Right lobe of liver (tissue), 6 donors: ENCODE measurements at regions not wholly inside any gene's neighbourhood (a gene's known extent, or its start where the extent isn't known, plus 50 kb on each side); places are given as distances from the start of the nearest gene placed in this dataset.

Source experiments
- ATAC-seq, 4 donors: fragments of 200-7000 bp; cut with Tn5 transposase; one replicate each; pipeline ENCODE4 v1.9.1; 2020; ENCODE audit warnings: mild to moderate bottlenecking in 4 of 4, moderate library complexity in 4 of 4
- DNase-seq, 3 donors: peaks; one replicate each; pipeline ENCODE4 v3.0.0-alpha.2; 2020
- H3K27ac ChIP-seq, 3 donors: fragments of 200-600 bp; one replicate each; pipeline ENCODE4 v1.8.0; 2022
- H3K27me3 ChIP-seq, 2 donors: fragments of 200-600 bp; one replicate each; pipeline ENCODE4 v1.8.0; 2022
- H3K36me3 ChIP-seq, 4 donors: fragments of 200-600 bp; sonication (generic) in 1 of 4; one replicate each; pipeline versions ENCODE4 v1.5.1 to v1.8.0; 2017 to 2022; ENCODE audit warnings: control low read depth in 1 of 4
- H3K4me1 ChIP-seq, 4 donors: fragments of 200-600 bp; sonication (generic) in 1 of 4; one replicate each; pipeline versions ENCODE4 v1.5.1 to v1.8.0; 2017 to 2022; ENCODE audit warnings: control low read depth in 1 of 4
- H3K4me3 ChIP-seq, 3 donors: fragments of 200-600 bp; one replicate each; pipeline ENCODE4 v1.8.0; 2022
- H3K9me3 ChIP-seq, 4 donors: fragments of 200-600 bp; sonication (generic) in 1 of 4; one replicate each; pipeline versions ENCODE4 v1.5.1 to v1.8.0; 2017 to 2022; ENCODE audit warnings: control low read depth in 1 of 4
- POLR2A ChIP-seq: fragments of 450-650 bp; IDR thresholded peaks from one replicate; pipeline ENCODE4 v1.6.1; 2017; ENCODE audit warnings: antibody characterized with exemption, mild to moderate bottlenecking
- WGBS: methylation state at CpG from one replicate; pipeline ENCODE4 v1.1.6; 2018; ENCODE audit warnings: low coverage, low lambda C conversion rate; ENCODE audit not compliant: insufficient coverage; ENCODE audit errors: missing lambda C conversion rate; 5-methylcytosine and 5-hydroxymethylcytosine counted together
- intact Hi-C, 2 donors: fragments of 100-400 bp; cut with DNase I; formaldehyde crosslinking; loops; one replicate each; pipeline versions ENCODE4 v1.11.2 to v1.14.1; 2022
- TF ChIP-seq, protein P1 (sequence below), 4 donors: fragments of 200-600 bp in 3 of 4; fragments of 450-650 bp in 1 of 4; IDR thresholded peaks; one replicate each; pipeline versions ENCODE4 v1.5.1 to v1.8.0; 2016 to 2022; ENCODE audit warnings: antibody characterized with exemption in 4 of 4, mild to moderate bottlenecking in 2 of 4
- donor health status: DM: no; HTN: yes; CAD: no.
- donor health status: DM: no; HTN: no; CAD: no.
- donor health status: DM: no; HTN: no; CAD: no.
- donor health status: DM: no; HTN: yes; CAD: no.
- donor health status: DM: no; HTN: yes; CAD: no.

DNA sequence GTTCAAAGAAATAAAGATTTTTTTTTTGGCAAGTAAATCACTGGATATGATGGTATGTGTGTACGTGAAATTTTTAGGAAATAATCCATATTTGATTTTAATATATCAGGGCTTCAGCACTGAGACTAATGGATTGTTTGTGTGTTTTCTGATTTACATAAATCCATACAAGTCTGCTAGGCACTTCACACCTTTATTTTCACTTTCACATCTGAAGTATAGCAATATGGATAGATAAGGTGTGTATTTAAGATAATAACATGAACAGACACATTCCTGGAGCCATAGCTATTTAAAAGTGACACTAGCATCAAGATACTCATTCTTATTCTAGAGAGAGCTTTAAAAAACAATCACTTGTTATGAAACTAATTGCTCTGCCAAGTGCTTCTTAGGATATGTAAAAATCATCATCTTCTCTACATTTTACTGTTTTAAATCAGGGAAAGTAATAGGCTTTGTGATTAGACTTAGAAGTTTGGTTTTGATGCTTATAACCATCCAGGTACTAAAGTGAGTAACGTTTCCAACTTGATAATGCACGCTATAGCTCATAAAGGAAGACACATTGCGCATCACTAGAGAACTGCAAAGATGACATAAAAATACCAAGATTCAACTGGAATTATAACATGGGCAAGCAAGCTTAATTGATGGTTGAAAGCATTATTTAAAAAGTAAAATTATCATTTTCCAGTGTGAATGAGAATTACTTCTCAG is 208.9 kb downstream of the ZEB2 start:
- Histone ChIP-seq H3K36me3 (no peaks in the 10 kb centered on the region), H3K27ac (no peak overlapping the region), H3K27me3 (no peaks in the 10 kb centered on the region), H3K9me3 (no peaks in the 10 kb centered on the region), H3K4me1 (no peaks in the 10 kb centered on the region), H3K4me3 (no peak overlapping the region)
- ATAC-seq (no peak), DNase-seq (no peak)
- intact Hi-C loops: no loop called here
- WGBS: 87% methylated on average over 4 of the region's 4 CpGs
- no peak for TF ChIP-seq POLR2A
- TF ChIP-seq, protein P1, sequence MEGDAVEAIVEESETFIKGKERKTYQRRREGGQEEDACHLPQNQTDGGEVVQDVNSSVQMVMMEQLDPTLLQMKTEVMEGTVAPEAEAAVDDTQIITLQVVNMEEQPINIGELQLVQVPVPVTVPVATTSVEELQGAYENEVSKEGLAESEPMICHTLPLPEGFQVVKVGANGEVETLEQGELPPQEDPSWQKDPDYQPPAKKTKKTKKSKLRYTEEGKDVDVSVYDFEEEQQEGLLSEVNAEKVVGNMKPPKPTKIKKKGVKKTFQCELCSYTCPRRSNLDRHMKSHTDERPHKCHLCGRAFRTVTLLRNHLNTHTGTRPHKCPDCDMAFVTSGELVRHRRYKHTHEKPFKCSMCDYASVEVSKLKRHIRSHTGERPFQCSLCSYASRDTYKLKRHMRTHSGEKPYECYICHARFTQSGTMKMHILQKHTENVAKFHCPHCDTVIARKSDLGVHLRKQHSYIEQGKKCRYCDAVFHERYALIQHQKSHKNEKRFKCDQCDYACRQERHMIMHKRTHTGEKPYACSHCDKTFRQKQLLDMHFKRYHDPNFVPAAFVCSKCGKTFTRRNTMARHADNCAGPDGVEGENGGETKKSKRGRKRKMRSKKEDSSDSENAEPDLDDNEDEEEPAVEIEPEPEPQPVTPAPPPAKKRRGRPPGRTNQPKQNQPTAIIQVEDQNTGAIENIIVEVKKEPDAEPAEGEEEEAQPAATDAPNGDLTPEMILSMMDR (IDR thresholded peaks at IDR 0.05): no peak

DNA sequence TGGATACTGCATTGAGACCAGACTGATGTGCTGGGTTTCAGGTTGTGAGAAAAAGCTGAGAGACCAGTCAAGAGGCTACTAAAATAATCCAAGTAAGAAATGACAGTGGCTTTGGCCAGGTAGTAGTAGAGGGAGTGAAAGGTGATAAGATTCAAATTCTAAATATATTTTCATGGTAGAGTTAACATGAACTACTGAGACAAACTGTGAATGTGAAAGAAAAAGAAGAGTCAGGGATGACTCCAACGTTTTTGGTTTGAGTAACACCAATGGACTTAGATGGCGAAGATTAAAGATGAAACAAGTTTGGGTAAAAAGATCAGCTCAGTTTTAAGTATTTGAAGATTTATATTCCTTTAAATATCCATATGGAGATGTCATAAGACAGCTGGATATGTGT is 209.4 kb downstream of the ZEB2 start:
- Histone ChIP-seq H3K4me3 (no peak overlapping the region), H3K9me3 (no peaks in the 10 kb centered on the region), H3K27me3 (no peaks in the 10 kb centered on the region), H3K4me1 (no peaks in the 10 kb centered on the region), H3K27ac (no peak overlapping the region), H3K36me3 (no peaks in the 10 kb centered on the region)
- no peak for TF ChIP-seq POLR2A
- TF ChIP-seq, protein P1 (IDR thresholded peaks at IDR 0.05): no peak
- intact Hi-C loops: no loop called here
- ATAC-seq (no peak), DNase-seq (no peak)
- WGBS: 65% methylated on average over 2 of the region's 2 CpGs

DNA sequence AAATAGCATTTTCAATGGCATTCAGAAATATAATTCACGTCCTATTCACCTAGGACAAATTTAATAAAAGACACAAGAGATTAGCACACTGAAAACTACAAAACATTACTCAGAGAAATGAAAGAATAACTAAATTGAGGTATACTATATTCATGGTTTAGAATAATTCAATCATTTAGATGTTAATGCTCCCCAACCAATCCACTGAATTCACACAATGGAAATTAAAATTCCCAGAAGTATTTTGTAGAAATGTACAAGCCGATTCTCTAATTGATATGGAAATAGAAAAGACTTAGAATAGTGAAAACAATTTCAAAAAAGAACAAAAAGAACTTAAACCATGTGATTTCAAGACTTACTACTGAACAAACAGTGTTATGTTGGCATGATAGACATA is 212.2 kb downstream of the ZEB2 start:
- intact Hi-C loops: no loop called here
- no peak for DNase-seq
- no peak overlapping the region for H3K27ac ChIP-seq
- no peak for TF ChIP-seq POLR2A
- H3K27me3 ChIP-seq: no peaks in the 10 kb centered on the region
- H3K9me3 ChIP-seq: no peaks in the 10 kb centered on the region
- no peak overlapping the region for H3K4me3 ChIP-seq
- ATAC-seq: no peak
- H3K36me3 ChIP-seq: no peaks in the 10 kb centered on the region
- H3K4me1 ChIP-seq: no peaks in the 10 kb centered on the region
- WGBS: 82% methylated on average over 2 of the region's 2 CpGs

GRCh38 chr2:144304202-144304601 is 215.7 kb downstream of the ZEB2 start:
- no peaks in the 10 kb centered on the region for H3K4me1 ChIP-seq
- H3K27me3 ChIP-seq: no peaks in the 10 kb centered on the region
- ATAC-seq (no peak), DNase-seq (no peak)
- no peaks in the 10 kb centered on the region for H3K9me3 ChIP-seq
- TF ChIP-seq, protein P1 (IDR thresholded peaks at IDR 0.05): no peak
- TF ChIP-seq POLR2A: no peak
- 64% methylated on average over 1 of the region's 1 CpG for WGBS
- no peak overlapping the region for H3K27ac ChIP-seq
- H3K36me3 ChIP-seq: no peaks in the 10 kb centered on the region
- intact Hi-C loops: no loop called here
- no peak overlapping the region for H3K4me3 ChIP-seq

- WGBS: 73% methylated on average over 2 of the region's 2 CpGs
- TF ChIP-seq, protein P1 (IDR thresholded peaks at IDR 0.05): no peak
- intact Hi-C loops: no loop called here
- no peaks in the 10 kb centered on the region for H3K9me3 ChIP-seq
- no peak overlapping the region for H3K4me3 ChIP-seq
- no peak overlapping the region for H3K27ac ChIP-seq
- DNase-seq: no peak
- no peaks in the 10 kb centered on the region for H3K36me3 ChIP-seq
- H3K4me1 ChIP-seq: no peaks in the 10 kb centered on the region
- H3K27me3 ChIP-seq: no peaks in the 10 kb centered on the region
- no peak for ATAC-seq
Measured at GRCh38 chr2:144300632-144301031, 219.3 kb downstream of the ZEB2 start.
